ENCODE measurements at regions not wholly inside any gene's neighbourhood (a gene's known extent, or its start where the extent isn't known, plus 50 kb on each side); places are given as distances from the start of the nearest gene placed in this dataset.
"Not testable (repeated sequence)": the region's sequence is repeated elsewhere in the genome, so short reads cannot be mapped to it uniquely, and the experiment has no call there.

GRCh38 chr14:53857625-53858344 lies 98.8 kb downstream of the BMP4 start:
- no peak for DNase-seq

GRCh38 chr14:53855574-53855973 lies 101.1 kb downstream of the BMP4 start:
- no peak for DNase-seq

- no peak for DNase-seq
Observed at GRCh38 chr14:53855127-53855526, 101.5 kb downstream of the BMP4 start.

- no peak for DNase-seq
Observed at GRCh38 chr14:53851394-53852090, 105.1 kb downstream of the BMP4 start.

- no peak for DNase-seq
Observed at GRCh38 chr14:53850714-53851296, 105.8 kb downstream of the BMP4 start.

GRCh38 chr14:53849549-53849948 lies 107.1 kb downstream of the BMP4 start:
- no peak for DNase-seq

- DNase-seq: no peak
Observed at GRCh38 chr14:53848854-53849253, 107.8 kb downstream of the BMP4 start.

GRCh38 chr14:53847881-53848280 lies 108.7 kb downstream of the BMP4 start:
- DNase-seq: no peak

- no peak for DNase-seq
Observed at GRCh38 chr14:53847057-53847456, 109.6 kb downstream of the BMP4 start.

- no peak for DNase-seq
Observed at GRCh38 chr14:53845813-53846693, 110.6 kb downstream of the BMP4 start.

- no peak for DNase-seq
Observed at GRCh38 chr14:53842938-53843337, 113.7 kb downstream of the BMP4 start.

- no peak for DNase-seq
Observed at GRCh38 chr14:53841109-53842099, 115.2 kb downstream of the BMP4 start.

GRCh38 chr14:53840444-53840843 lies 116.2 kb downstream of the BMP4 start:
- no peak for DNase-seq

- no peak for DNase-seq
Observed at GRCh38 chr14:53838374-53838773, 118.3 kb downstream of the BMP4 start.

GRCh38 chr14:53837656-53838055 lies 119.0 kb downstream of the BMP4 start:
- DNase-seq: not testable (repeated sequence)

- DNase-seq: no peak
Observed at GRCh38 chr14:53836551-53836950, 120.1 kb downstream of the BMP4 start.

- no peak for DNase-seq
Observed at GRCh38 chr14:53828820-53829219, 127.8 kb downstream of the BMP4 start.

GRCh38 chr14:53824061-53824460 lies 132.6 kb downstream of the BMP4 start:
- no peak for DNase-seq

GRCh38 chr14:53814392-53814791 lies 142.2 kb downstream of the BMP4 start:
- DNase-seq: no peak

- no peak for DNase-seq
Observed at GRCh38 chr14:53810221-53810620, 146.4 kb downstream of the BMP4 start.

GRCh38 chr14:53808042-53808441 lies 148.6 kb downstream of the BMP4 start:
- DNase-seq: no peak

GRCh38 chr14:53807542-53807941 lies 149.1 kb downstream of the BMP4 start:
- DNase-seq: no peak
